CD8-positive, alpha-beta memory T cell (primary cell): ENCODE measurements at regions not wholly inside any gene's neighbourhood (a gene's known extent, or its start where the extent isn't known, plus 50 kb on each side); places are given as distances from the start of the nearest gene placed in this dataset.

Experiments used
- CTCF ChIA-PET: fragments of 350-600 bp; sonication (Branson Sonifier 250); formaldehyde crosslinking; loops from one replicate; lab custom pipeline; 2021; ENCODE audit warnings: antibody characterized with exemption; lab: Charles Lee
- POLR2A ChIA-PET: fragments of 350-600 bp; sonication (Branson Sonifier 250); formaldehyde crosslinking; loops from one replicate; lab custom pipeline; 2021; ENCODE audit warnings: antibody characterized with exemption; lab: Charles Lee
- DNase-seq, 5 donors: peaks; one replicate each; pipeline versions ENCODE4 v3.0.0 to v3.0.0-alpha.2; 2020 to 2022; ENCODE audit warnings: mixed read lengths in 1 of 5
- H3K27ac ChIP-seq: one replicate; pipeline ENCODE4 v1.7.0; 2013; ENCODE audit warnings: low read depth, mild to moderate bottlenecking, low read length, moderate library complexity
- H3K27me3 ChIP-seq: 2 replicates; pipeline ENCODE4 v1.7.0; 2013; ENCODE audit warnings: low read length, mild to moderate bottlenecking; ENCODE audit not compliant: insufficient read depth, poor library complexity, severe bottlenecking
- H3K36me3 ChIP-seq: 2 replicates; pipeline ENCODE4 v1.7.0; 2013; ENCODE audit warnings: mild to moderate bottlenecking, low read length, moderate library complexity; ENCODE audit not compliant: insufficient read depth
- H3K4me1 ChIP-seq: 2 replicates; pipeline ENCODE4 v1.7.0; 2013; ENCODE audit warnings: mild to moderate bottlenecking, low read length, moderate library complexity; ENCODE audit not compliant: insufficient read depth
- H3K4me3 ChIP-seq: 2 replicates; pipeline ENCODE4 v1.7.0; 2013; ENCODE audit warnings: mild to moderate bottlenecking, low read length
- H3K9me3 ChIP-seq: 2 replicates; pipeline ENCODE4 v1.7.0; 2013; ENCODE audit warnings: mild to moderate bottlenecking, low read length
- H3K27ac Mint-ChIP-seq, 8 donors: one replicate each; pipeline ENCODE4 v1.8.0; 2020 to 2021; ENCODE audit warnings: mixed read lengths in 8 of 8, mild to moderate bottlenecking in 6 of 8, inconsistent platforms in 3 of 8, moderate library complexity in 3 of 8
- H3K27me3 Mint-ChIP-seq, 2 donors: one replicate each; pipeline ENCODE4 v1.8.0; 2020 to 2021; ENCODE audit warnings: mixed read lengths in 2 of 2, mild to moderate bottlenecking in 1 of 2, moderate library complexity in 1 of 2
- H3K36me3 Mint-ChIP-seq, 3 donors: one replicate each; pipeline ENCODE4 v1.8.0; 2020 to 2021; ENCODE audit warnings: mixed read lengths in 3 of 3, inconsistent platforms in 1 of 3, mild to moderate bottlenecking in 1 of 3
- H3K4me1 Mint-ChIP-seq, 3 donors: one replicate each; pipeline ENCODE4 v1.8.0; 2020 to 2021; ENCODE audit warnings: mixed read lengths in 3 of 3, inconsistent platforms in 1 of 3, mild to moderate bottlenecking in 1 of 3
- H3K4me3 Mint-ChIP-seq, 7 donors: one replicate each; pipeline ENCODE4 v1.8.0; 2020 to 2021; ENCODE audit warnings: mixed read lengths in 7 of 7, mild to moderate bottlenecking in 6 of 7, moderate library complexity in 4 of 7, inconsistent platforms in 2 of 7
- H3K9me3 Mint-ChIP-seq, 5 donors: one replicate each; pipeline ENCODE4 v1.8.0; 2020 to 2022; ENCODE audit warnings: mixed read lengths in 5 of 5, mild to moderate bottlenecking in 3 of 5, moderate library complexity in 2 of 5, inconsistent platforms in 1 of 5

- CTCF ChIA-PET, result no interaction called here
- no peak overlapping the region for H3K27ac Mint-ChIP-seq
- POLR2A ChIA-PET, result no interaction called here
These were observed 70.0 kb upstream of the SUCLG2 start for GRCh38 chr3:67724434-67724833.

GRCh38 chr3:67723863-67724262 is 69.5 kb upstream of the SUCLG2 start:
- DNase-seq, result no peak
- ChIA-PET POLR2A (no interaction called here), CTCF (no interaction called here)
- no peak overlapping the region for H3K4me3 ChIP-seq
- no peaks in the 10 kb centered on the region for H3K36me3 ChIP-seq
- H3K9me3 ChIP-seq, result no peaks in the 10 kb centered on the region
- Mint-ChIP-seq H3K36me3 (peaks cover 1 to 37% (median 2%) of the 10 kb centered on the region in 3 donors), H3K4me3 (no peak overlapping the region), H3K27me3 (peaks cover 0 to 2% of the 10 kb centered on the region in 2 donors), H3K9me3 (peaks cover 2 to 16% (median 4%) of the 10 kb centered on the region in 5 donors), H3K27ac (no peak overlapping the region), H3K4me1 (no peaks in the 10 kb centered on the region)
- H3K4me1 ChIP-seq, result no peaks in the 10 kb centered on the region
- H3K27ac ChIP-seq, result no peak overlapping the region
- H3K27me3 ChIP-seq, result no peaks in the 10 kb centered on the region

More at GRCh38 chr3:67724434-67724833, 70.0 kb upstream of the SUCLG2 start:
- Histone ChIP-seq H3K4me1 (no peaks in the 10 kb centered on the region), H3K36me3 (no peaks in the 10 kb centered on the region), H3K9me3 (no peaks in the 10 kb centered on the region), H3K27ac (no peak overlapping the region), H3K4me3 (no peak overlapping the region), H3K27me3 (no peaks in the 10 kb centered on the region)
- H3K36me3 Mint-ChIP-seq, result peaks cover 1 to 37% (median 2%) of the 10 kb centered on the region in 3 donors
- no peak overlapping the region for H3K4me3 Mint-ChIP-seq
- DNase-seq, result no peak
- H3K9me3 Mint-ChIP-seq, result peaks cover 2 to 16% (median 4%) of the 10 kb centered on the region in 5 donors
- peaks cover 0 to 2% of the 10 kb centered on the region in 2 donors for H3K27me3 Mint-ChIP-seq
- H3K4me1 Mint-ChIP-seq, result no peaks in the 10 kb centered on the region

GRCh38 chr3:67719333-67719732 is 64.9 kb upstream of the SUCLG2 start:
- Histone ChIP-seq H3K27me3 (no peaks in the 10 kb centered on the region), H3K4me1 (no peaks in the 10 kb centered on the region), H3K9me3 (no peaks in the 10 kb centered on the region), H3K27ac (no peak overlapping the region), H3K4me3 (no peak overlapping the region), H3K36me3 (no peaks in the 10 kb centered on the region)
- no peak overlapping the region for H3K27ac Mint-ChIP-seq
- DNase-seq, result no peak
- H3K4me1 Mint-ChIP-seq, result no peaks in the 10 kb centered on the region
- peaks cover 2 to 14% (median 4%) of the 10 kb centered on the region in 5 donors for H3K9me3 Mint-ChIP-seq
- H3K27me3 Mint-ChIP-seq, result peaks cover 0 to 2% of the 10 kb centered on the region in 2 donors
- POLR2A ChIA-PET, result no interaction called here
- H3K36me3 Mint-ChIP-seq, result peaks cover 1 to 29% (median 2%) of the 10 kb centered on the region in 3 donors
- no peak overlapping the region for H3K4me3 Mint-ChIP-seq
- CTCF ChIA-PET, result no interaction called here

GRCh38 chr3:67715971-67716370 is 61.6 kb upstream of the SUCLG2 start:
- no peaks in the 10 kb centered on the region for H3K27me3 ChIP-seq
- peaks cover 0 to 4% (median 0%) of the 10 kb centered on the region in 5 donors for H3K9me3 Mint-ChIP-seq
- CTCF ChIA-PET, result interaction anchor here (1.7 kb wide), 1 partner anchor 11 kb away, joined by 4 read pairs; no protein-coding TSS in a partner anchor

GRCh38 chr3:67713764-67714469 is 59.5 kb upstream of the SUCLG2 start:
- H3K4me1 ChIP-seq, result no peaks in the 10 kb centered on the region
- Mint-ChIP-seq H3K4me1 (no peaks in the 10 kb centered on the region), H3K27me3 (peaks cover 3 to 5% of the 10 kb centered on the region in 2 donors), H3K9me3 (peaks cover 0 to 4% (median 0%) of the 10 kb centered on the region in 5 donors), H3K36me3 (peaks cover 0 to 5% (median 0%) of the 10 kb centered on the region in 3 donors), H3K4me3 (no peak overlapping the region), H3K27ac (no peak overlapping the region)
- H3K27me3 ChIP-seq, result no peaks in the 10 kb centered on the region
- H3K4me3 ChIP-seq, result no peak overlapping the region
- ChIA-PET CTCF (no interaction called here), POLR2A (no interaction called here)
- H3K9me3 ChIP-seq, result no peaks in the 10 kb centered on the region
- DNase-seq, result no peak
- H3K36me3 ChIP-seq, result no peaks in the 10 kb centered on the region
- H3K27ac ChIP-seq, result no peak overlapping the region

More at GRCh38 chr3:67715971-67716370, 61.6 kb upstream of the SUCLG2 start:
- Histone ChIP-seq H3K9me3 (no peaks in the 10 kb centered on the region), H3K4me3 (no peak overlapping the region), H3K36me3 (no peaks in the 10 kb centered on the region), H3K27ac (no peak overlapping the region), H3K4me1 (no peaks in the 10 kb centered on the region)
- Mint-ChIP-seq H3K4me3 (no peak overlapping the region), H3K27ac (no peak overlapping the region), H3K27me3 (no peaks in the 10 kb centered on the region), H3K36me3 (peaks cover 0 to 3% (median 0%) of the 10 kb centered on the region in 3 donors), H3K4me1 (no peaks in the 10 kb centered on the region)
- POLR2A ChIA-PET, result no interaction called here
- no peak for DNase-seq

GRCh38 chr3:67712259-67712658 is 57.8 kb upstream of the SUCLG2 start:
- H3K9me3 ChIP-seq, result no peaks in the 10 kb centered on the region
- no peak overlapping the region for H3K27ac ChIP-seq
- H3K4me1 Mint-ChIP-seq, result no peaks in the 10 kb centered on the region
- no peaks in the 10 kb centered on the region for H3K36me3 ChIP-seq
- H3K27me3 Mint-ChIP-seq, result peaks cover 3 to 5% of the 10 kb centered on the region in 2 donors
- no peaks in the 10 kb centered on the region for H3K4me1 ChIP-seq
- H3K27me3 ChIP-seq, result no peaks in the 10 kb centered on the region
- no peak for DNase-seq
- CTCF ChIA-PET, result no interaction called here
- peaks cover 0 to 5% (median 0%) of the 10 kb centered on the region in 3 donors for H3K36me3 Mint-ChIP-seq
- no peak overlapping the region for H3K4me3 Mint-ChIP-seq
- POLR2A ChIA-PET, result no interaction called here
- no peak overlapping the region for H3K4me3 ChIP-seq
- H3K27ac Mint-ChIP-seq, result no peak overlapping the region
- peaks cover 0 to 4% (median 0%) of the 10 kb centered on the region in 5 donors for H3K9me3 Mint-ChIP-seq

- H3K9me3 Mint-ChIP-seq, result peaks cover 0 to 4% (median 0%) of the 10 kb centered on the region in 5 donors
- no peak overlapping the region for H3K4me3 ChIP-seq
- no peak overlapping the region for H3K4me3 Mint-ChIP-seq
- ChIA-PET CTCF (no interaction called here), POLR2A (no interaction called here)
- no peaks in the 10 kb centered on the region for H3K4me1 Mint-ChIP-seq
- H3K27ac Mint-ChIP-seq, result no peak overlapping the region
- H3K27me3 Mint-ChIP-seq, result peaks cover 3 to 5% of the 10 kb centered on the region in 2 donors
- H3K9me3 ChIP-seq, result no peaks in the 10 kb centered on the region
- peaks cover 0 to 5% (median 0%) of the 10 kb centered on the region in 3 donors for H3K36me3 Mint-ChIP-seq
- no peaks in the 10 kb centered on the region for H3K27me3 ChIP-seq
- H3K27ac ChIP-seq, result no peak overlapping the region
- H3K36me3 ChIP-seq, result no peaks in the 10 kb centered on the region
- no peaks in the 10 kb centered on the region for H3K4me1 ChIP-seq
- DNase-seq, result no peak
These were observed 56.0 kb upstream of the SUCLG2 start for GRCh38 chr3:67710396-67710795.

GRCh38 chr3:67706934-67707333 is 52.5 kb upstream of the SUCLG2 start:
- H3K27ac ChIP-seq, result no peak overlapping the region
- no peaks in the 10 kb centered on the region for H3K27me3 ChIP-seq
- Mint-ChIP-seq H3K4me3 (no peak overlapping the region), H3K27me3 (peaks cover 3 to 5% of the 10 kb centered on the region in 2 donors), H3K4me1 (no peaks in the 10 kb centered on the region), H3K27ac (no peak overlapping the region), H3K9me3 (peaks cover 0 to 4% (median 0%) of the 10 kb centered on the region in 5 donors), H3K36me3 (peaks cover 0 to 5% (median 0%) of the 10 kb centered on the region in 3 donors)
- ChIA-PET CTCF (interaction anchor here (0.6 kb wide), 1 partner anchor 237 kb away, joined by 3 read pairs; no protein-coding TSS in a partner anchor), POLR2A (no interaction called here)
- no peaks in the 10 kb centered on the region for H3K9me3 ChIP-seq
- DNase-seq, result no peak
- no peak overlapping the region for H3K4me3 ChIP-seq
- no peaks in the 10 kb centered on the region for H3K36me3 ChIP-seq
- no peaks in the 10 kb centered on the region for H3K4me1 ChIP-seq
